ENCODE measurements at regions not wholly inside any gene's neighbourhood (a gene's known extent, or its start where the extent isn't known, plus 50 kb on each side); places are given as distances from the start of the nearest gene placed in this dataset.

DNA sequence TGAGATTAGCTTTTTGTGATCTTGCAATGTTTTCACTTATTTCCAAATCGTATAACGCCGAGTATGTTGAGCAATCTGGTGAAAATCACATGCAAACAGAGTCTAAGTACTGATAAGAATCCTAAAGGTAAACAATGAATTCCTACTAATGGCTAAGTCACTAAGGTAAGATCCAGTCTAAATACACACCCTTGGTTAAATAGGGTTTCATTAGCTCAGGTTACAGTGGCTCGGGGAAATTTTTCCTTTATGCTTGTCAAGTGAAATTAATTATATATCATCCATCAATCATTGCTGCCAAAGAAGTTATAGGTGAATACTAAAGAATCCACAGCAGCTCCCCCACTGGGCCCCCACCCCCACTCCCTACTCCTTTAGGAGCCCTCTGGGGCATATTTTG is 139.3 kb downstream of the SOX2 start:
- TF ChIP-seq, protein P1, sequence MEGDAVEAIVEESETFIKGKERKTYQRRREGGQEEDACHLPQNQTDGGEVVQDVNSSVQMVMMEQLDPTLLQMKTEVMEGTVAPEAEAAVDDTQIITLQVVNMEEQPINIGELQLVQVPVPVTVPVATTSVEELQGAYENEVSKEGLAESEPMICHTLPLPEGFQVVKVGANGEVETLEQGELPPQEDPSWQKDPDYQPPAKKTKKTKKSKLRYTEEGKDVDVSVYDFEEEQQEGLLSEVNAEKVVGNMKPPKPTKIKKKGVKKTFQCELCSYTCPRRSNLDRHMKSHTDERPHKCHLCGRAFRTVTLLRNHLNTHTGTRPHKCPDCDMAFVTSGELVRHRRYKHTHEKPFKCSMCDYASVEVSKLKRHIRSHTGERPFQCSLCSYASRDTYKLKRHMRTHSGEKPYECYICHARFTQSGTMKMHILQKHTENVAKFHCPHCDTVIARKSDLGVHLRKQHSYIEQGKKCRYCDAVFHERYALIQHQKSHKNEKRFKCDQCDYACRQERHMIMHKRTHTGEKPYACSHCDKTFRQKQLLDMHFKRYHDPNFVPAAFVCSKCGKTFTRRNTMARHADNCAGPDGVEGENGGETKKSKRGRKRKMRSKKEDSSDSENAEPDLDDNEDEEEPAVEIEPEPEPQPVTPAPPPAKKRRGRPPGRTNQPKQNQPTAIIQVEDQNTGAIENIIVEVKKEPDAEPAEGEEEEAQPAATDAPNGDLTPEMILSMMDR (IDR thresholded peaks at IDR 0.05) = no peak
- TF ChIP-seq EZH2phosphoT487 (IDR thresholded peaks at IDR 0.05; ENCODE audit: borderline replicate concordance, low read depth) (no peak), ELF1 (IDR thresholded peaks at IDR 0.05) (no peak), RAD21 (IDR thresholded peaks at IDR 0.05; ENCODE audit: low read length) (no peak), RXRA (IDR thresholded peaks at IDR 0.05; ENCODE audit: borderline replicate concordance, low read depth) (no peak), RFX5 (IDR thresholded peaks at IDR 0.05; ENCODE audit: low read length) (no peak), YY1 (IDR thresholded peaks at IDR 0.05; ENCODE audit: low read depth) (no peak), TAF1 (IDR thresholded peaks at IDR 0.05; ENCODE audit: borderline replicate concordance, low read depth, low read length) (no peak), FOXJ3 (CRISPR knock-in tag; IDR thresholded peaks at IDR 0.05) (no peak), GABPA (IDR thresholded peaks at IDR 0.05; ENCODE audit: low read depth) (no peak), TEAD4 (IDR thresholded peaks at IDR 0.05; ENCODE audit: borderline replicate concordance, insufficient read depth) (no peak)
- TF ChIP-seq, protein P2, sequence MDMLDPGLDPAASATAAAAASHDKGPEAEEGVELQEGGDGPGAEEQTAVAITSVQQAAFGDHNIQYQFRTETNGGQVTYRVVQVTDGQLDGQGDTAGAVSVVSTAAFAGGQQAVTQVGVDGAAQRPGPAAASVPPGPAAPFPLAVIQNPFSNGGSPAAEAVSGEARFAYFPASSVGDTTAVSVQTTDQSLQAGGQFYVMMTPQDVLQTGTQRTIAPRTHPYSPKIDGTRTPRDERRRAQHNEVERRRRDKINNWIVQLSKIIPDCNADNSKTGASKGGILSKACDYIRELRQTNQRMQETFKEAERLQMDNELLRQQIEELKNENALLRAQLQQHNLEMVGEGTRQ (IDR thresholded peaks at IDR 0.05; ENCODE audit: borderline replicate concordance, low read depth, low read length) = no peak
- TF ChIP-seq, protein P3, sequence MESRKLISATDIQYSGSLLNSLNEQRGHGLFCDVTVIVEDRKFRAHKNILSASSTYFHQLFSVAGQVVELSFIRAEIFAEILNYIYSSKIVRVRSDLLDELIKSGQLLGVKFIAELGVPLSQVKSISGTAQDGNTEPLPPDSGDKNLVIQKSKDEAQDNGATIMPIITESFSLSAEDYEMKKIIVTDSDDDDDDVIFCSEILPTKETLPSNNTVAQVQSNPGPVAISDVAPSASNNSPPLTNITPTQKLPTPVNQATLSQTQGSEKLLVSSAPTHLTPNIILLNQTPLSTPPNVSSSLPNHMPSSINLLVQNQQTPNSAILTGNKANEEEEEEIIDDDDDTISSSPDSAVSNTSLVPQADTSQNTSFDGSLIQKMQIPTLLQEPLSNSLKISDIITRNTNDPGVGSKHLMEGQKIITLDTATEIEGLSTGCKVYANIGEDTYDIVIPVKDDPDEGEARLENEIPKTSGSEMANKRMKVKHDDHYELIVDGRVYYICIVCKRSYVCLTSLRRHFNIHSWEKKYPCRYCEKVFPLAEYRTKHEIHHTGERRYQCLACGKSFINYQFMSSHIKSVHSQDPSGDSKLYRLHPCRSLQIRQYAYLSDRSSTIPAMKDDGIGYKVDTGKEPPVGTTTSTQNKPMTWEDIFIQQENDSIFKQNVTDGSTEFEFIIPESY (IDR thresholded peaks at IDR 0.05; ENCODE audit: borderline replicate concordance, low read depth) = no peak

Measured in SK-N-SH (cell line).